GM19455 (cell line): ENCODE measurements at regions not wholly inside any gene's neighbourhood (a gene's known extent, or its start where the extent isn't known, plus 50 kb on each side); places are given as distances from the start of the nearest gene placed in this dataset.

ENCODE experiments used
- ATAC-seq: cut with Tn5 transposase; IDR thresholded peaks from one replicate; pipeline ENCODE4 v1.9.1; 2021; ENCODE audit not compliant: unreplicated experiment

DNA sequence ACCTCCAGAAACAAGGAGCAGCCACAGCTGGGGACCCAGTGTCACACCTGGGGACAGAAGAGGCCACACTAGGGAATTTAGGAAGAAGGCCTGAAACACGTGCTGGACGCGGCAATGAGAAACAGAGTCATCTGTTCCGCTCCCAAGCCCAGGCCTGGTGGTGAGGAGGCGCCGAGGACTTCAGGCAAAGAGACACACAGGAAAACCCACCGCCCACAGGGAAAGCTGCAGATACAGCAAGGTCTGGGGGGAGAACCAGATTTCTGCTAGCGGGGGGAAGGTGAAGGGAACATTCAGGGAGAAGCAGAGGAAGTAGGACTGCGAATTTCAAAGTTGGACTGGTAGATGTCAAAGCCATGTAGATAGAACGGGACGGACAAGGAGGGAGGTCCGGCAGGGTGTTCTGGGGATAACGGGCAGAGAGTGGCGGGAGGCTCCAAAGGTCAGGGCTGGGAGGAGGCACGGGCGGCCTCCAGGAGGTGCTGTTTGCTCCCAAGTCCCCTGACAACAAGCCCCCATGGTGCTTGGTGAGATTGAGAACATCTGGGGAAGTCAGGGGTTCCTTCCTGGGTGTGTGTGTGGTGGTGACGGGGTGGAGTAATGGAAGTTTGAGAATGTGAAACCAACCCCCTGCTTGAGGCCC is 351.7 kb upstream of the MYT1L start:
- ATAC-seq = no peak

DNA sequence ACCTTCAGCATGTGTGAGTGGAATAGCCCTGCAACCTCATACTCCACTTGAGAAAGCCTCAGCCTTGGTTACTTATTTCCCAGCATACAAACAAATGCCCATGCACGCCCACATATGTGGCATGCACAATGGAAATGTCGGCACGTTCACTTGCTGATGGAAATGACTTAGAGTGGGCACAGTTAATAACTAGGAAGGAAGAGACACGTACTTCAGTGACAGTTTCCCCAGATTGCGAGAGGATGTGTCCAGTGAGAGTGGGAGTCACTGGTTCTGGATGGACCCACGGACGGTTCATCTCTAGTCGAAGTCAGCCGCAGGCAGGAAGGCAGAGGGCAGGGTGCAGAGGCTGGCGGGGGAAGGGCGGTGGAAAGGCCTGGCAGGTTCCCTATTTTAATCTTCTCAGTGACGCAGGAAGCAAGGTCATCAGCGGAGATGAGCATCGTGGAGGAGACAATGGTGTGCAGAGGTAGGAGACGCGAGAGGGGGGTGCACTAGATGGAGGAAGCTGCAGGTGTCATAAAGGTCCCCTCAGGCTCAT is 350.7 kb upstream of the MYT1L start:
- ATAC-seq = no peak

DNA sequence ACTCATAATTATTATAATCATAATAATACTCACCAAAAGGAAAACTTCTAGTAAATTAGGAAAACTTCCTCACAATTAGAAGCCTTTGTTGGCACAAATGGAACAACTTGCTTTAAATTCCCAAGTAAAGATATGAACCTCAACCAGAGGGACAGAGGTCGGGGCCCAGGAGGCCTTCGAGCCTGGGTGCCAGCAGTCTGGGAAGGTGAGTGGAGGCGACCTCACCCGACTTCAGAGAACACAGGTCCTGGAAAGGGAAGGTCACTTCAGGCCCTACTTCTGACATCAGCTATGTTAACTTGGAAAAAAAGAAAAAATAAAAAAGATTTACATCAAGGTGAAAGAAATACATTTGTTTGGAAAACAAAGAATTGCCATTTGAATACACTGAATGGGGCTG is 350.0 kb upstream of the MYT1L start:
- no peak for ATAC-seq

DNA sequence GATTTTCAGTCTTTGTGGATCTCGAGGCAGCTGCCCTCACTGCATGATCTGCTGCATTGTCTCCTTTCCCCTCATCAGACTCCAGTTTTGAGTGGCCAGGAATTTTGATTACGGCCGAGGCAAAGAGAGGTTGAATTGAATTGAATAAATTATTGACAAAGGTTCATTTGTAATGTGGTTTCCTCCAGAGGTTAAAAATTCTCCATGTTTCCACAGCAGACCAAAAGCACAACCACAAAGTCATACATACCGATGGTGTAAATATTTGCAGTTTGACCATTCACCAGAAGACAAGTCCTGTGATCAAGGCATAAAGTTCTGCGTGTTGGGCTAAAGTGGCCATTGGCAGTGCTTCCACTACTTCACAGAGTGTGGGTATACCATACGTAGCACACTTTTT is 343.8 kb upstream of the MYT1L start:
- no peak for ATAC-seq

DNA sequence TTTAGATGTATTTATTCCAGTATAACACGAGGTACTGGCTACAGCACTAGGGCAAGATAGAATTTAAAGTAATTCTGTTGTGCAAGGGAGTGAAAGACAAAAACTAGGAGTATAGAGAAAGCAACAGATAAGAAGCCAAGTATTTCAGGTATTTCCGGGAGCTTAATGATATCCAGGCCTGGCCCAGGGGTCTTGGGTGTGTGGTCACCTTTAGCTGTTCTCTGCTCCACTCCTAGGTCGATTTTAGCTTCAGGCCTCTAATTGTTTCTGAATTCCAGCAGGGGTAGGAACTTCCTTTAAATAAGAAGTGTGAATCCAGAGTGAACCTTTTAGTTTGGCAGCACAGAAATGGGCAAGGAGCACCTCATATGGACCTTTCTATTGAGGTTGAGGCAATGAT is 342.3 kb upstream of the MYT1L start:
- no peak for ATAC-seq

DNA sequence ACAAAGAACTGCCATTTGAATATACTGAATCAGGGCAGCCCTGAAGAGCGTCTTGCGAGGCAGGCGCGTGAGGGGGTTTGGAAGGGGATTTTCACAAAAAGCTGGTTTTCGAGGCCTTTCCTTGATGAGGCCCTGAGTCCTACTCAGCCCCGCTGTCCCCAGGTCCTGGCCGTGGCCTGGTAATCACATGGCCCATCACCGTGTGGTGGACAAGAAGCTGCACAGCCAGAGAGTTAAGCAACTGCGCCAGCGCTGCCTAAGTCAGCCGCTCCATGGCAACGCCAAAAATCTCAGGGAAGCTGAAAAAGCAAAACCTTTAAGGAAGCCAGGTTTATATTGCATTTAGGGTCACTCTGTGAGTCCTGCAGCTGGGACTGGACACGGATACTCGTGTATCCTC is 341.2 kb upstream of the MYT1L start:
- no peak for ATAC-seq

DNA sequence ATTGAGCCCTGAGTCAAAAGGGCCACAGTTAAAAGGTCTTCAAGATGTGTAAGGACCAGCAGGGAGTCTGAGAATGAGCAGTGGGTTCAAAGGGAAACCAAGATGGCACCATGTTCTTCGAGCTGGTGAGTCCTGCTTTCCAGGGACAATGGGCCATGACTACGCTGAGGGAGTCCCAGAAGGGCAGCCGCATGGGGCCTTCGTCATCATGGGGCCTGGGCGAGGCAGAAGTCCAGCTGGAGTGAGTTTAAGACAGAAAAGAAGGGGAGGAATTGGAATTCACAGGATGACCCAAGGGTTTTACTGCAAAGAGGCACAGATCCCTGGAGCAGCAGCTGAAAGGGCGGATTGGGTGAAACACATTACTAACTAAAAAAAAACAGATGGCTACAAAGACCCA is 340.8 kb upstream of the MYT1L start:
- no peak for ATAC-seq

DNA sequence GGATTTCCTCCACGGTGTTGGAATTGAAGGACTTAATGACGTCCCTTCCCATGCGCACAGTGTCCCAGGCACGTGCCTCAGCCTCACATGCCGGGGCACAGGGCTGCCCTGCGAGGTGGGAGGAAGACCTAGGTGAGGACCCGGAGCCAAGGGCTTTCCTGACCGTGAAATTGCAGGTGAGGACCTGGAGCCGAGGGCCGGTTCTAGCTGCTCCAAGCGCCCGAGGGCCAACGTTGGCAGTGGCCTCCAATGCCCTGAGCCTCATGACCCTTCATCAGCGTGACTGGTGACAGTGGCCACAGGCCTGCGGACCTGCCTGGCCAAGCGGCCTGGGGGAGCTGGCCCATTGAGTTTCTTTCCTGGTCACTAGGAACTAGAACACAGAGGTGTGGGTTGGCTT is 338.2 kb upstream of the MYT1L start:
- ATAC-seq = no peak

DNA sequence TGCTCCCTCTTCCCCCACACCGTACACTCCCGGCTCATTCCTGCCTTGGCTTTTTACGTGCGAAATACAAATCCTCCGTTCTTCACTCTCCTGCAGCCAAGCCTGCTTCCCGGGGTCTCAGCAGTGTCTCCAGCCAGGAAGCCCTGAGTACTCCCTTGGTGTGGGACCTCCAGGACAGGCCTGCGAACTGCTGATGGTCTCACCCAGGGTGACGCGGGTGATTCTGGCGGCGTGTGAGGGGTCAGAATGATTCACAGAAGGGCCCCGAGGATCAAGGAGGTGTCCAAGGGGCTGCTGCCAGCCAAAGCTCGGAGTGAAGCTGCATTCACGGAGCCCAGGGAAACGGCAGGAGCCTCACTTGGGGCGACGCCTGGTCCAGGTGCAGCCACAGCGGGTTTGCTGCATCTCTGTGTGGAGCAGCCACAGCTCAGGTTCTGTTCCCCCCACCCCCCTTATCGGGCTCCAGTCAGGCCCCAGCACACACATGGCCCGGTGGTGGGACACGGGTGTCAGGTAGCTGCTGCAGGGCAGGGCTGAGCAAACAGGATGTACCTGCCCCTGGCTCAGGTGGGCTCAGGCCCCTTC is 337.7 kb upstream of the MYT1L start:
- ATAC-seq = no peak

DNA sequence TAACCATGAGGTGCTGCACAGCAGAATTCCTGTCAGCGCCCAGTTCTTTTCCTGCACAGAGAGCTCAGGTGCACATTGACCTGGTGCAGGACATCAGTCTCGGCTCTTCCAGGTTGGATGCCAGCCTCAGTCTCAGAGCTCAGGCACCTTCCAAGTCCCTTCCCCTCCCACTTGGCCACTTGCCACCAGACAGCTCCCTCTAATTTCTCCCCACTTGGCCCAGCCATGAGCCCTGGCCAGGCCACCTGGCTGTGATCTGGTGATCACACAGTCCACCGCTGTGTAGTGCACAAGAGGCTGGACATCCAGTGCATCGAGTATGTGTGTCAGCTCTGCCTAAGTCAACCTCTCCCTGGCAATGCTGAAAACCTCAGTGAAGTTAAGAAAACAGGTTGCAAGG is 336.6 kb upstream of the MYT1L start:
- ATAC-seq = no peak

DNA sequence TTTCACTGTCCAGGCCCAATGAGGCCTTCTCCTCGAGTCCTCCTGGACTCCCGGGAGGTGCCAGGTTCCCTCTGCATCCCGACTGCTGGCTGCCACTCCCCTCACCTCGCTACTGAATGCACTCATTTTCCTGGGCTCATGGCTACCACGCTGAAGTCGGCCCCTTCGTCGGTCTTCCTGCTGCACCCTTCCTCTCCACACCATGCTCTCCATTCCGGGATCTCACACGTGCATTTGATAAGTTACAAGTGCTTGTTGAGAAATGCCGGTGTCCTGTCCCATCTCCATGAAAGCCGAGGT is 334.7 kb upstream of the MYT1L start:
- no peak for ATAC-seq

DNA sequence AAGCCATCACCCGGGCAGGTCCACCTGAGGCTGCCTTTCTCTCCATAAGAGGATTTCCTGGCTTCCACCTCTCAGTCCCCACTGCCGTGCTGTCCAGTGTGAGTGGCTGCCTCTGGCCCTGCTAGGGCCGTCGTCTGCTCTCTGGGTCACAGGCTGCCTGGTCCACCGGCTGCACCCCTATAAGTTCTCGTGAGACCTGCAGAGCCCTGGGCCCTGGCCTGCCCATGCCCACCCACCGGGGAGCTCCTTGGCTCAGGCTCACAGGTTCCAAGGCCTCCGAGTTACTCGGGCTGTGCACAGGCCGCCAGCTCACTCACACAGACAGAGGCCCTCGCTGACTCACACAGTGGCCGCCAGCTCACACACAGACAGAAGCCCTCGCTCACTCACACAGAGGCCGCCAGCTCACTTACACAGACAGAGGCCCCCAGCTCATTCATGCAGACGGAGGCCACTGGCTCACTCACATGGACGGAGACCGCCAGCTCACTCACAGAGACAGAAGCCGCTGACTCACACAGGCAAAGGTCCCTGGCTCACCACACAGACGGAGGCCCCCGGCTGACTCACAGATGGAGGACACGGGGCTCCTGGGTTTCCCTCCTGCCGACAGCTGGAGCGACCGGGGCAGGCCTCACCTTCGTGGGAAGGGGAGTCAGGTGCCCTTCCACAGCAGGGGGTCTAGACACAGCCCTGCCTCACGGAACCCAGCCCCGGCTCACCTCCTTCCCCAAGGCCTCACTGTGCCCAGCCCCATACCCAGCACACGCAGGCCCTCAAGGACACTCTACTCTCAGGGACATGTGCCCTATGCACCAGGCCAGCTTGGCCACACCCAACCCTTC is 334.1 kb upstream of the MYT1L start:
- no peak for ATAC-seq

DNA sequence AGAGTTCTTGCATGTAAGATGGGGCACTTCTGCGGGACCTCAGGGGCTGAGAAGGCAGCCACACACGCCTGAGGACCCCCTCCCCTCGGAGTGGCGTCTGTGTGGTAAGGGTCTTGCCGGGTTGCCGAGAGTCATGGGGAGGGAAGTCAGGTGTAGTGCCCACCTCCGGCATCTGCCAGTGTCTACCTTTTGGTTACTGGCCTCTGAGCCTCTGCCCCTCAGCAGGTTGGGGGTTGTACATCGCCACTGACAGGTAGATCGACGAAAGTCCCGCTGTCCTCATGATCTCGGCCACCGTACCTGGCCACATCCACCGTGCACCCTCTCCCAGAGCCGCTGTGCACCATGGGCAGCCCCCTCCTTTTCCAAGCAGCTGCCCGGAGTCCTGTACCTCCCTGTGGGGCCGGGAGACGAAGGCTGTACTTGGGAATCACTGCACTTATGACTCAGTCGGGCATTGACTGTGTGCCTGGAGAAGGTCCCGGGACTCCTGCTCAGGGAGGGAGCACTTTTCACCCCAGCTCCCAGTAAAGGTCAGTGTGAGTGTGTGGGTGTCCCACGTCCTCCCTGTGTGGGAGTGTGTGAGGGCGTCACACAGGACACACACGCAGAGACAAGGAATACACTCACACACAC is 332.4 kb upstream of the MYT1L start:
- ATAC-seq = no peak

DNA sequence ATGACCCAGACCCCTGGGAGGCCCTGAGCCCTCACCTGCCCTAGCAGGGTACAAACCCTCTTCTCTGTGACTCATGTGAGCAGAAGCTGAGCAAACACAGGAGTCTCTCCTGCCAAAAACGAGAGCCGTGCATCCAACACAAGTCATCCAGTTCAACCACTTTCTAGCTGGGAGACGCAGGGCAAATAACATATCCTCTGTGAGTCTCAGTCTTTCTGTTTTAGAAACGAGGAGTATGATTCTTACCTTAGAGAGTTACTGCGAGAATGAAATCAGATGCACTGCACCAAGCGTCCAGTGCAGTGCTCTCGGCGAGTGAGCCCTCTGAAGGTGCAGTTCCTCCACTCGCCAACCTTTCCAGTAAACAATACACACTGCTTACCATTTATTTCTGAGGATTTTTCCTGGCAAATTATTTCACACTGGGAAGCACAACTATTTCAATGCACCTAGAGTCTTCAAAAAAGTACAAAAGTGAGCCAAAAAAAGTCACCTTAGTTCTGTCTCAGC is 331.8 kb upstream of the MYT1L start:
- no peak for ATAC-seq

DNA sequence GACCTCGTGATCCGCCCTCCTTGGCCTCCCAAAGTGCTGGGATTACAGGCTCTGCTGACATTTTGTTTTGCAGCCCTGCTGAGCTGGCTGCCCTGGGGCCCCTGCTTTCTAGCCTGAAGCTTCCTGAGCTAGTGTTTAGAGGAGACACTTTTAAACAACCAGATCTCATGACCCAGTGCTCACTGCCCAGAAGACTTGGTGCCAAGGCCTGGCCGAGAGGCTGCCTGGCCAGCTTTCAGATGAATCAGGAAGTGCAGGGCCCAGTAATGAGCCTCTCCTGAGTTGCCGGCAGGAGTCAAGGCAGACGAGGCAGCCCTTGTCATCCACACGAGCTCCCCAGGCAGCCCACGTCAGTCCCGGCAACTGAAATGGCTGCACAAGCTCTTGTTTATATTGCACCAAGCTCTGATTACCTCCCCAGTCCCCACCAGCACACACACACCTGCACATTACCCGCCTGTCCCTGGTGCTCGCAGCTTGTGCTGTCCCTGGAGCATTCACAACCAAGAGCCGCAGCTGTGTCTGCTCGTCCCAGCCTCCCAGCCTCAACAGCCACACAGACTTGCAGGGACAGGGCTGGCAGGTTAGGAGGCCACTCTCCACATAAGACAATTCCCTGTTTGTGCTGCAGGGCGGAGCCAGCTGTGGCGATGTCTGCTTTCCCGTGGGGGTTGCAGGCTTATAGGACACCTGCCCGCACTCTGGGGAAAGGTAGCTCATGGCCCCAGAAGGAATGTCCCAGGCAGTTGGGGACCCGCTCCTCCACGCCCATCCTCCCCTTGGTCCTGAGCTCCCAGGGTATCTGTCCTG is 331.2 kb upstream of the MYT1L start:
- no peak for ATAC-seq

DNA sequence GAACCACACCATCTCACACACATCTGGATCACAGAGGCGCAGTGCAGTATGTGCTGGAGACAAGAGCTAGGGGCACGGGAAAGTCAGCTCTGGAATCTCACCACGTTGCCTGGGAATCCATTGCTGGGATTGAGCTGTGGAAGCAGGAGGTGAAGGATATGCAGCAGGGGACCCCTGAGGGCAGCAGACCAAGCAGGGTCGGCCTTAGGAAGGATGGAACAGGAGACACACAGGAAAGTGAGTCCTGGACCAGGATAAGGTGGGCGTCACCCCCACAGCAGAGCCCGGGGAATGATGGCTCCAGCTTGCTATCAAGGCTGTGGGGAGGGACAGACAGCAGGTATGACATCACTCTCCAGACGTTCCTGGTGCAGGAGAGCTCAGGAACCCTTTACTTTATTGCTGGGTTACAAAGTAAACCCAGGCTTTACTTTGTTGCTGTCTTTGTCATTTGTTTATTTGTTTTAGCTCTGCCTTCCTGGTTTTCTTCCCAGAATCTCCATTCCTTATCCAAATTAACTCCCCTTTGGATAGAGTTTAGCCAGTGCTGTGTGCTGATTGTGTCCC is 329.8 kb upstream of the MYT1L start:
- no peak for ATAC-seq

DNA sequence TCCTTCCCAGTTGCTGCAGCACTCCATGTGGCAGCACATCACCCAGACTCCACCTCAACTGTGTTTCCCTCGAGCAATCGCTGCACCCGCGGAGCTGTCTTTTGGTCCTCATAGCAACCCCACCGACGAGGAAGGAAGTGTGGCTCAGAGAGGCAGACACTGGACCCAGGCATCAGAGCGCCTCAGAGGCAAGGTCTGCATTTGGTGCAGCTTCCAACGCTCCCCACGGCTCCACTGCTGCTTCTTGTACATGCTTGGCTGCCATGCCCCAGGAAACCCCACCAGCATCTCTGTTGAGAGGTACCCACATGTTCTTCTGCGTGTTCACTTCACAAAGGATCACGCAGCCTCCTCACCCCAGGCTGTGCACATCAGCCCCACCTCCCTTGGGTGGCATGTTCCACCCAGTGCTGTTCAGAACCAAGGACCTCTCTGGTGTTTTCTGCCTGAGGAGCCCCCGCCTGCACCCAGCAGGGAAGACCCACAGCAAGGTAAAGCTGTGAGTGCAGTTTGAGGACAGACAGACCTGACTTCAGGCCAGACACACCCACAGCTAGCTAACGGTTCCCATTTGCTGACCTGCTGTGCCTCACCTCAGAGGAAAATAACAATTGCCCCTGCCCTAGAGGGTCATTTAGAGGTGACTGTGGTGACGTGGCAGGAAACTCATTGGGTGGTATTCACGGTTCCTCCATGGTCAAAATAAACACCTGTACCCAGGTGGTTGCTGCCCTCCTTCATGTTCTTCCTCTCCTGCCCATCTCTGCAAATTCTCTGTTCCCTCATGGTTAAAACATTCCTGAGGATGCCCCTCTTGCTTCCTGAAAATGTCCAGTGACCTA is 326.3 kb upstream of the MYT1L start:
- ATAC-seq = no peak

DNA sequence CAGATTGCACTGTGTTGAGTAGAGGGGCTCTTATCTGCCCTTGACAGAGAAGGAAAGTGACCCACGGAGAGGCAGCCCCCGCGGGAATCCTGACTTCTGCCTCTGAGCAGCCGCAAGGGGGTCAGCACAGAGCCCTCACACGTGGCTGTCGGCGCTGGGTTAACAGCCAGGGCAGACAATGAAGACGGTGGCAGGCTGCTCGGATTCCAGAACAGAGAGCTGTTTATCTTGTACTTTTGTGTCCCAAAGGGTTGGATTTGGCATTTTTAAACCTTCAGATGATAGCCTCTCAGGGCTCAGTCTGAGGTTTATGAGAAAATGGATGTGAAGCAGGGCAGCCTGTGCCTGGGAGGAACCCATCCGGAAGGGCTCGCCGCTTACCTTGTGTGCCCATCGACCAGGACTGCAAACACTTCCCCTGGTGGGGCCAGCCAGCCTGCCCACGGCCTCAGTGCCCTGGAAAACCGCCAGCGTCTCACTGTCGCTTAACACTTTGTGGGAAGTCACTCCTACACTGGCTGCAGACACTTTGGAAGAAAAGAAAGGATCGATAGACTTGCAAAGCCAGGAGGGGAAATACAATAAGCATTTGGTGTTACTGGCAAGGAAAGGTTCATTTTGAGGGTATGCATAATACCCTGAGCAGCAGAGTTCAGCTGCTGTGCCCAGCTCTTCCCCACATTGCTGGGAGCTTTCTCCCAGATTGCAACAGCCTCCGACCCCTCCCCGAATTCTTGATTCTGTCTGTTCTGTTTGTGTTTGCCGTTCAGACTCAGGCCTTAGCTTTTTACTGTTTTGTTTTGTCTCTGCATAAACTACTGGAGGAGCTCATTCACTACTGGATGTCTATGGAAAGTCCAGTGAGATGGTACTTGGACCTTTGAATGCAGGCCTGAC is 325.3 kb upstream of the MYT1L start:
- ATAC-seq = no peak
